ENCODE measurements at regions not wholly inside any gene's neighbourhood (a gene's known extent, or its start where the extent isn't known, plus 50 kb on each side); places are given as distances from the start of the nearest gene placed in this dataset.

- FAIRE-seq: no peak
Observed at GRCh38 chr1:238364214-238364892, 473.6 kb upstream of the ZP4 start.

GRCh38 chr1:238360474-238360873, 469.8 kb upstream of the ZP4 start:
- no peaks in the 10 kb centered on the region for H3K27me3 ChIP-seq (ENCODE audit: control insufficient read depth, insufficient read depth, low read length)

More at GRCh38 chr1:238364214-238364892, 473.6 kb upstream of the ZP4 start:
- H3K4me3 ChIP-seq (ENCODE audit: low read depth, low read length): no peak overlapping the region
- no peak for TF ChIP-seq CTCF (IDR thresholded peaks at IDR 0.05; ENCODE audit: insufficient read depth, low read length, severe bottlenecking)
- no peak for DNase-seq (ENCODE audit: low read depth)
- no peaks in the 10 kb centered on the region for H3K36me3 ChIP-seq (ENCODE audit: control insufficient read depth, insufficient read depth, low read length)
- H3K27me3 ChIP-seq (ENCODE audit: control insufficient read depth, insufficient read depth, low read length): no peaks in the 10 kb centered on the region

GRCh38 chr1:238350471-238350870, 459.7 kb upstream of the ZP4 start:
- DNase-seq (ENCODE audit: low read depth) (no peak), FAIRE-seq (no peak)
- Histone ChIP-seq H3K36me3 (ENCODE audit: control insufficient read depth, insufficient read depth, low read length) (no peaks in the 10 kb centered on the region), H3K4me3 (ENCODE audit: low read depth, low read length) (no peak overlapping the region), H3K27me3 (ENCODE audit: control insufficient read depth, insufficient read depth, low read length) (no peaks in the 10 kb centered on the region)
- TF ChIP-seq CTCF (IDR thresholded peaks at IDR 0.05; ENCODE audit: insufficient read depth, low read length, severe bottlenecking): no peak

More at GRCh38 chr1:238360474-238360873, 469.8 kb upstream of the ZP4 start:
- Histone ChIP-seq H3K36me3 (ENCODE audit: control insufficient read depth, insufficient read depth, low read length) (no peaks in the 10 kb centered on the region), H3K4me3 (ENCODE audit: low read depth, low read length) (no peak overlapping the region)
- FAIRE-seq (no peak), DNase-seq (ENCODE audit: low read depth) (no peak)
- TF ChIP-seq CTCF (IDR thresholded peaks at IDR 0.05; ENCODE audit: insufficient read depth, low read length, severe bottlenecking): no peak

GRCh38 chr1:238346340-238346739, 455.6 kb upstream of the ZP4 start:
- FAIRE-seq: no peak

GRCh38 chr1:238345837-238346236, 455.1 kb upstream of the ZP4 start:
- no peak for TF ChIP-seq CTCF (IDR thresholded peaks at IDR 0.05; ENCODE audit: insufficient read depth, low read length, severe bottlenecking)
- Histone ChIP-seq H3K4me3 (ENCODE audit: low read depth, low read length) (no peak overlapping the region), H3K36me3 (ENCODE audit: control insufficient read depth, insufficient read depth, low read length) (no peaks in the 10 kb centered on the region), H3K27me3 (ENCODE audit: control insufficient read depth, insufficient read depth, low read length) (no peaks in the 10 kb centered on the region)
- FAIRE-seq (no peak), DNase-seq (ENCODE audit: low read depth) (no peak)

More at GRCh38 chr1:238346340-238346739, 455.6 kb upstream of the ZP4 start:
- no peak for DNase-seq (ENCODE audit: low read depth)
- H3K4me3 ChIP-seq (ENCODE audit: low read depth, low read length): no peak overlapping the region
- H3K27me3 ChIP-seq (ENCODE audit: control insufficient read depth, insufficient read depth, low read length): no peaks in the 10 kb centered on the region
- no peak for TF ChIP-seq CTCF (IDR thresholded peaks at IDR 0.05; ENCODE audit: insufficient read depth, low read length, severe bottlenecking)
- H3K36me3 ChIP-seq (ENCODE audit: control insufficient read depth, insufficient read depth, low read length): no peaks in the 10 kb centered on the region

GRCh38 chr1:238343852-238344251, 453.1 kb upstream of the ZP4 start:
- no peaks in the 10 kb centered on the region for H3K36me3 ChIP-seq (ENCODE audit: control insufficient read depth, insufficient read depth, low read length)
- H3K4me3 ChIP-seq (ENCODE audit: low read depth, low read length): no peak overlapping the region
- DNase-seq (ENCODE audit: low read depth) (no peak), FAIRE-seq (no peak)
- H3K27me3 ChIP-seq (ENCODE audit: control insufficient read depth, insufficient read depth, low read length): no peaks in the 10 kb centered on the region
- no peak for TF ChIP-seq CTCF (IDR thresholded peaks at IDR 0.05; ENCODE audit: insufficient read depth, low read length, severe bottlenecking)
